ENCODE measurements at regions not wholly inside any gene's neighbourhood (a gene's known extent, or its start where the extent isn't known, plus 50 kb on each side); places are given as distances from the start of the nearest gene placed in this dataset.
"Not testable (repeated sequence)": the region's sequence is repeated elsewhere in the genome, so short reads cannot be mapped to it uniquely, and the experiment has no call there.

GRCh38 chr4:158450741-158451140 is 70.9 kb upstream of the RXFP1 start:
- no peak for TF ChIP-seq EZH2phosphoT487 (IDR thresholded peaks at IDR 0.05; ENCODE audit: borderline replicate concordance, low read depth, low read length)
- no peak for TF ChIP-seq CTCF (conservative IDR thresholded peaks at IDR 0.05; ENCODE audit: low read length)
- CTCF ChIA-PET (ENCODE audit: unreplicated experiment): no interaction called here

GRCh38 chr4:158452116-158452515 is 69.6 kb upstream of the RXFP1 start:
- H3K4me3 ChIP-seq (ENCODE audit: low read depth, low read length, poor library complexity, severe bottlenecking); H4K20me1 ChIP-seq (ENCODE audit: insufficient read depth, low read length); H2AFZ ChIP-seq (ENCODE audit: low read length); H3K79me2 ChIP-seq (ENCODE audit: insufficient read depth, low read depth, low read length); H3K9me2 ChIP-seq (ENCODE audit: insufficient read depth, low read length); POLR2A ChIA-PET; H3K36me3 ChIP-seq (ENCODE audit: insufficient read depth, low read length); DNase-seq (ENCODE audit: low spot score); H3K4me1 ChIP-seq (ENCODE audit: insufficient read depth, low read length, poor library complexity, severe bottlenecking); H3K27ac ChIP-seq (ENCODE audit: low read depth, low read length, poor library complexity, severe bottlenecking); H3K4me2 ChIP-seq (ENCODE audit: low read length); BruUV-seq (replicated peaks); H3K9me3 ChIP-seq (ENCODE audit: low read length); intact Hi-C loops (cut with micrococcal nuclease; ENCODE audit: unreplicated experiment); CTCF ChIA-PET (ENCODE audit: unreplicated experiment): not testable (repeated sequence)

More at GRCh38 chr4:158450741-158451140, 70.9 kb upstream of the RXFP1 start:
- no peaks in the 10 kb centered on the region for H3K9me3 ChIP-seq (ENCODE audit: low read length)
- no peak overlapping the region for H3K27ac ChIP-seq (ENCODE audit: low read depth, low read length, poor library complexity, severe bottlenecking)
- no peaks in the 10 kb centered on the region for H3K36me3 ChIP-seq (ENCODE audit: insufficient read depth, low read length)
- DNase-seq (ENCODE audit: low spot score): no peak
- POLR2A ChIA-PET: no interaction called here
- no peak overlapping the region for H3K4me2 ChIP-seq (ENCODE audit: low read length)
- no peaks in the 10 kb centered on the region for H3K79me2 ChIP-seq (ENCODE audit: insufficient read depth, low read depth, low read length)
- no peak overlapping the region for H2AFZ ChIP-seq (ENCODE audit: low read length)
- H3K4me1 ChIP-seq (ENCODE audit: insufficient read depth, low read length, poor library complexity, severe bottlenecking): no peaks in the 10 kb centered on the region
- no peak overlapping the region for H3K4me3 ChIP-seq (ENCODE audit: low read depth, low read length, poor library complexity, severe bottlenecking)
- intact Hi-C loops (cut with micrococcal nuclease; ENCODE audit: unreplicated experiment): no loop called here
- no peaks in the 10 kb centered on the region for H4K20me1 ChIP-seq (ENCODE audit: insufficient read depth, low read length)
- no TSS peak for BruUV-seq (replicated peaks)
- no peaks in the 10 kb centered on the region for H3K9me2 ChIP-seq (ENCODE audit: insufficient read depth, low read length)

GRCh38 chr4:158458271-158458895 is 63.3 kb upstream of the RXFP1 start:
- no peak overlapping the region for H2AFZ ChIP-seq (ENCODE audit: low read length)
- H3K4me3 ChIP-seq (ENCODE audit: low read depth, low read length, poor library complexity, severe bottlenecking): no peak overlapping the region
- no peaks in the 10 kb centered on the region for H3K9me2 ChIP-seq (ENCODE audit: insufficient read depth, low read length)
- ChIA-PET POLR2A (no interaction called here), CTCF (ENCODE audit: unreplicated experiment) (no interaction called here)
- no peak overlapping the region for H3K4me2 ChIP-seq (ENCODE audit: low read length)
- H4K20me1 ChIP-seq (ENCODE audit: insufficient read depth, low read length): no peaks in the 10 kb centered on the region
- H3K9me3 ChIP-seq (ENCODE audit: low read length): no peaks in the 10 kb centered on the region
- DNase-seq (ENCODE audit: low spot score): no peak
- intact Hi-C loops (cut with micrococcal nuclease; ENCODE audit: unreplicated experiment): no loop called here
- no peaks in the 10 kb centered on the region for H3K4me1 ChIP-seq (ENCODE audit: insufficient read depth, low read length, poor library complexity, severe bottlenecking)
- H3K27ac ChIP-seq (ENCODE audit: low read depth, low read length, poor library complexity, severe bottlenecking): no peak overlapping the region
- H3K79me2 ChIP-seq (ENCODE audit: insufficient read depth, low read depth, low read length): no peaks in the 10 kb centered on the region
- H3K36me3 ChIP-seq (ENCODE audit: insufficient read depth, low read length): no peaks in the 10 kb centered on the region
- TF ChIP-seq EZH2phosphoT487 (IDR thresholded peaks at IDR 0.05; ENCODE audit: borderline replicate concordance, low read depth, low read length): no peak
- no peak for TF ChIP-seq CTCF (conservative IDR thresholded peaks at IDR 0.05; ENCODE audit: low read length)
- no TSS peak for BruUV-seq (replicated peaks)
